K562 (cell line): ENCODE measurements at regions not wholly inside any gene's neighbourhood (a gene's known extent, or its start where the extent isn't known, plus 50 kb on each side); places are given as distances from the start of the nearest gene placed in this dataset.

Experiments used
- ATAC-seq: fragments of 200-7000 bp; cut with Tn5 transposase; 3 replicates; pipeline ENCODE4 v1.9.1; 2020; ENCODE audit warnings: moderate library complexity
- BruUV-seq: library from RNA; stranded (reverse); fragments of 400-500 nt; replicated peaks from 2 replicates; lab custom pipeline; 2021; lab: Mats Ljungman, UMichigan
- CTCF ChIA-PET: fragments of 300-600 bp; formaldehyde crosslinking; extraction: SDS; loops from one replicate; lab custom pipeline; 2021; ENCODE audit warnings: low intra/inter-chr PET ratio; lab: Yijun Ruan, JAX
- POLR2A ChIA-PET: fragments of 300-600, 350-650 bp; sonication (Branson Sonifier 250); formaldehyde crosslinking; extraction: SDS; loops from one replicate; lab custom pipeline; 2021; ENCODE audit warnings: antibody characterized with exemption, inconsistent platforms; lab: Yijun Ruan, JAX
- DNase-seq, 4 experiments: peaks; one replicate each; pipeline versions ENCODE4 v3.0.0 to v3.0.0-alpha.2; 2011 to 2018; ENCODE audit warnings: low spot score in 3 of 4, mixed read lengths in 3 of 4; ENCODE audit errors: extremely low read depth in 1 of 4
- FAIRE-seq: peaks from 2 replicates; lab custom pipeline; 2011; peaks lifted over from hg19 to GRCh38; lab: Jason Lieb, UNC
- H2AFZ ChIP-seq: 2 replicates; pipeline ENCODE4 v1.6.0; 2011; ENCODE audit warnings: low read depth, low read length, control low read depth, inconsistent platforms
- H3K27ac ChIP-seq: fragments of 200-600 bp; 3 replicates; pipeline ENCODE4 v1.8.0; 2011; ENCODE audit warnings: low read depth, mild to moderate bottlenecking, control low read depth, inconsistent platforms, low read length, moderate library complexity, mixed read lengths; ENCODE audit errors: extremely low read depth
- H3K27me3 ChIP-seq, 2 experiments: fragments of 300-600 bp in 1 of 2; 2 replicates in 1 of 2; 3 replicates in 1 of 2; pipeline versions ENCODE4 v1.6.0 to v1.8.0; 2011; ENCODE audit warnings: inconsistent platforms in 2 of 2, low read length in 2 of 2, mild to moderate bottlenecking in 1 of 2, mixed read lengths in 1 of 2, moderate library complexity in 1 of 2; ENCODE audit not compliant: control insufficient read depth in 2 of 2, insufficient read depth in 2 of 2
- H3K36me3 ChIP-seq: fragments of 300-600 bp; 3 replicates; pipeline ENCODE4 v1.8.0; 2011; ENCODE audit warnings: mild to moderate bottlenecking, low read length, inconsistent platforms; ENCODE audit not compliant: control insufficient read depth, insufficient read depth
- H3K4me1 ChIP-seq, 2 experiments: fragments of 200-600 bp in 1 of 2; replicated peaks in 1 of 2; 2 replicates in 1 of 2; 3 replicates in 1 of 2; pipeline versions ENCODE4 v1.5.1 to v1.8.0; 2011; ENCODE audit warnings: inconsistent platforms in 2 of 2, low read length in 2 of 2, mild to moderate bottlenecking in 1 of 2, mixed read lengths in 1 of 2, moderate library complexity in 1 of 2; ENCODE audit not compliant: control insufficient read depth in 2 of 2, insufficient read depth in 2 of 2
- H3K4me2 ChIP-seq: 2 replicates; pipeline ENCODE4 v1.6.1; 2011; ENCODE audit warnings: low read length, control low read depth, inconsistent platforms, mixed read lengths; ENCODE audit not compliant: insufficient read depth
- H3K4me3 ChIP-seq: fragments of 200-600 bp; sonication (generic), shearing (Covaris generic); 2 replicates; pipeline ENCODE4 v1.5.1; 2016; ENCODE audit warnings: control low read depth, inconsistent platforms
- H3K79me2 ChIP-seq: fragments of 200-600 bp; 3 replicates; pipeline ENCODE4 v1.8.0; 2011; ENCODE audit warnings: low read length, inconsistent platforms; ENCODE audit not compliant: control insufficient read depth, insufficient read depth
- H3K9ac ChIP-seq, 2 experiments: 2 replicates each; pipeline versions ENCODE4 v1.6.0 to v1.6.1; 2011; ENCODE audit warnings: low read depth in 2 of 2, low read length in 2 of 2, control low read depth in 1 of 2, inconsistent platforms in 1 of 2, mild to moderate bottlenecking in 1 of 2, mixed read lengths in 1 of 2; ENCODE audit not compliant: insufficient read depth in 1 of 2
- H3K9me1 ChIP-seq: one replicate; pipeline ENCODE4 v1.6.0; 2011; ENCODE audit warnings: inconsistent platforms, mild to moderate bottlenecking, low read length, moderate library complexity; ENCODE audit not compliant: control insufficient read depth, insufficient read depth
- H3K9me3 ChIP-seq: replicated peaks from 2 replicates; pipeline ENCODE4 v1.5.1; 2011; ENCODE audit warnings: low read depth, low read length, inconsistent platforms; ENCODE audit not compliant: control insufficient read depth, insufficient read depth
- H4K20me1 ChIP-seq: replicated peaks from 2 replicates; pipeline ENCODE4 v1.6.1; 2011; ENCODE audit warnings: low read length, inconsistent platforms, mixed read lengths; ENCODE audit not compliant: control insufficient read depth, insufficient read depth
- EHMT2 ChIP-seq: fragments of 450-650 bp; IDR thresholded peaks from 2 replicates; pipeline ENCODE4 v1.6.1; 2018; ENCODE audit warnings: antibody characterized with exemption
- GABPB1 ChIP-seq: sonication (generic); formaldehyde crosslinking; IDR thresholded peaks from 2 replicates; pipeline ENCODE4 v1.8.0; 2022; ENCODE audit warnings: mild to moderate bottlenecking, missing genetic modification reagents
- GATAD2B ChIP-seq: fragments of 450-650 bp; IDR thresholded peaks from 2 replicates; pipeline ENCODE4 v1.6.1; 2017; ENCODE audit warnings: mild to moderate bottlenecking, borderline replicate concordance
- MED1 ChIP-seq: sonication (generic); formaldehyde crosslinking; IDR thresholded peaks from 2 replicates; pipeline ENCODE4 v1.8.1; 2023; ENCODE audit warnings: missing genetic modification reagents, borderline replicate concordance
- MYC ChIP-seq, 2 experiments: fragments of 250-450 bp in 1 of 2; sonication (Bioruptor Pico) in 1 of 2; IDR thresholded peaks; 2 replicates each; pipeline versions ENCODE4 v1.5.1 to v1.6.1; 2012 to 2021; ENCODE audit warnings: low read depth in 2 of 2, borderline replicate concordance in 1 of 2, improper control_type of control experiment in 1 of 2, low read length in 1 of 2, mild to moderate bottlenecking in 1 of 2, moderate library complexity in 1 of 2
- PHF20 ChIP-seq: fragments of 450-650 bp; IDR thresholded peaks from 2 replicates; pipeline ENCODE4 v1.6.1; 2018; ENCODE audit not compliant: partially characterized antibody
- SMARCB1 ChIP-seq: IDR thresholded peaks from 2 replicates; pipeline ENCODE4 v1.6.1; 2011; ENCODE audit warnings: improper control_type of control experiment, low read depth; ENCODE audit not compliant: insufficient read length
- WGBS: fragments of 100-300 bp; shearing (Covaris generic); methylation state at CpG from one replicate; pipeline ENCODE4 v1.1.6; 2016; ENCODE audit warnings: low coverage, mixed read lengths; ENCODE audit not compliant: insufficient coverage; ENCODE audit errors: missing lambda C conversion rate; 5-methylcytosine and 5-hydroxymethylcytosine counted together
- in situ Hi-C: fragments of 300-500 bp; cut with MboI; formaldehyde crosslinking; loops from 4 replicates; pipeline ENCODE4 v1.15.0; 2018; ENCODE audit warnings: inconsistent platforms, mixed read lengths
- intact Hi-C: fragments of 100-400 bp; cut with micrococcal nuclease; formaldehyde crosslinking; loops from 2 replicates; pipeline ENCODE4 v1.14.2; 2022

GRCh38 chr12:4109826-4110225 lies 163.7 kb upstream of the CCND2 start:
- ChIA-PET CTCF (interaction anchor here (1.5 kb wide), 1 partner anchor 166 kb away, joined by 4 read pairs; no protein-coding TSS in a partner anchor), POLR2A (no interaction called here)
- Histone ChIP-seq H2AFZ (no peak overlapping the region), H3K9me1 (no peaks in the 10 kb centered on the region), H3K4me1 (no peaks in the 10 kb centered on the region), H4K20me1 (no peaks in the 10 kb centered on the region), H3K79me2 (no peaks in the 10 kb centered on the region), H3K4me3 (no peak overlapping the region), H3K27me3 (peaks cover 3 to 17% of the 10 kb centered on the region in 2 experiments; a peak in 1 of 5 replicates), H3K27ac (no peak overlapping the region), H3K9me3 (no peaks in the 10 kb centered on the region), H3K4me2 (no peak overlapping the region), H3K9ac (no peak overlapping the region), H3K36me3 (no peaks in the 10 kb centered on the region)
- TF ChIP-seq EHMT2 (no peak), GABPB1 (no peak), MED1 (CRISPR knock-in tag) (no peak), GATAD2B (no peak), MYC (IDR thresholded peaks at IDR 0.05; ENCODE audit: low read depth, low read length) (no peak), MYC (CRISPR knock-in tag; IDR thresholded peaks at IDR 0.05; ENCODE audit: borderline replicate concordance, low read depth) (no peak), SMARCB1 (no peak), PHF20 (no peak)
- no peak for ATAC-seq
- WGBS: 3% methylated on average over 5 of the region's 5 CpGs
- DNase-seq: no peak
- no TSS peak for BruUV-seq
- in situ Hi-C loops (loop anchor here (5.0 kb wide), 1 partner anchor 167 kb away; no protein-coding TSS in a partner anchor), intact Hi-C loops (loop anchor here (10.0 kb wide), 1 partner anchor 115 kb away; no protein-coding TSS in a partner anchor)
- no peak for FAIRE-seq
